Heart right ventricle (tissue), 16 donors: ENCODE measurements at regions not wholly inside any gene's neighbourhood (a gene's known extent, or its start where the extent isn't known, plus 50 kb on each side); places are given as distances from the start of the nearest gene placed in this dataset.

ENCODE experiments used
- ATAC-seq, 8 donors: fragments of 200-7000 bp; cut with Tn5 transposase; one replicate each; pipeline ENCODE4 v1.9.1; 2020; ENCODE audit warnings: mild to moderate bottlenecking in 8 of 8, moderate library complexity in 8 of 8, moderate number of reproducible peaks in 1 of 8
- DNase-seq, 2 donors: peaks; one replicate each; pipeline ENCODE4 v3.0.0-alpha.2; 2020
- H3K27ac ChIP-seq, 10 donors: fragments of 200-600 bp; sonication (generic) in 2 of 10; one replicate each; pipeline versions ENCODE4 v1.5.0 to v1.8.0; 2020 to 2022; ENCODE audit warnings: mild to moderate bottlenecking in 3 of 10
- H3K27me3 ChIP-seq, 7 donors: fragments of 200-600 bp; one replicate each; pipeline ENCODE4 v1.8.0; 2021 to 2022; ENCODE audit warnings: mild to moderate bottlenecking in 2 of 7
- H3K36me3 ChIP-seq, 9 donors: fragments of 200-600 bp; sonication (generic) in 1 of 9; one replicate each; pipeline versions ENCODE4 v1.5.0 to v1.8.0; 2020 to 2022; ENCODE audit warnings: mild to moderate bottlenecking in 2 of 9
- H3K4me1 ChIP-seq, 9 donors: fragments of 200-600 bp; sonication (generic) in 1 of 9; one replicate each; pipeline versions ENCODE4 v1.5.0 to v1.8.0; 2020 to 2022; ENCODE audit warnings: mild to moderate bottlenecking in 4 of 9
- H3K4me3 ChIP-seq, 10 donors: fragments of 200-600 bp; sonication (generic) in 2 of 10; one replicate each; pipeline versions ENCODE4 v1.5.0 to v1.8.0; 2020 to 2022; ENCODE audit warnings: mild to moderate bottlenecking in 7 of 10, moderate library complexity in 2 of 10
- H3K9me3 ChIP-seq, 11 donors: fragments of 200-600 bp in 10 of 11; sonication (generic) in 2 of 11; one replicate each; pipeline versions ENCODE4 v1.5.0 to v1.8.0; 2013 to 2022; ENCODE audit warnings: mild to moderate bottlenecking in 2 of 11, control low read depth in 1 of 11, moderate library complexity in 1 of 11
- WGBS, 2 donors: extraction: QIAGEN DNeasy Blood & Tissue Kit; methylation state at CpG; one replicate each; pipeline ENCODE4 v1.1.7; 2013; ENCODE audit warnings: inconsistent platforms in 1 of 2; 5-methylcytosine and 5-hydroxymethylcytosine counted together
- intact Hi-C, 10 donors: fragments of 100-400 bp; cut with DNase I; formaldehyde crosslinking; loops; one replicate each; pipeline versions ENCODE4 v1.11.1 to v1.14.2; 2022
- TF ChIP-seq, protein P1 (sequence below), 9 donors: fragments of 200-600 bp; sonication (generic) in 2 of 9; IDR thresholded peaks; one replicate each; pipeline versions ENCODE4 v1.5.0 to v1.8.0; 2021 to 2022; ENCODE audit warnings: antibody characterized with exemption in 9 of 9, mild to moderate bottlenecking in 5 of 9, moderate library complexity in 1 of 9
- donor health status: Arrhythmogenic right ventricular cardiomyopathy.
- donor health status: ischemic (EF 13 %, LVEDD 7.1; RV severe dilation, severe dysfunction).
- donor health status: healthy with polysubstance abuse.
- donor health status: DM: no; HTN: yes; CAD: no.
- donor health status: DM: no; HTN: no; CAD: no.
- donor health status: ischemic (EF 25% LVEDD 6.9; RV normal size, moderate dysfunction).
- donor health status: ischemic (EF 25% LVEDD 5.7; RV mildly dilated, moderate dysfunction).
- donor health status: healthy.
- donor health status: DM: yes; HTN: yes; CAD: no.
- donor health status: Ischemic cardiomyopathy.
- donor health status: ischemic (EF 35%, LVEDD 5.7; RV mildly dilated, moderate dysfunction).
- donor health status: nonischemic (EF 11% LVEDD 7.7; RV severe dilation, severe dysfunction).
- donor health status: DM: yes; HTN: yes; CAD: no.
- donor health status: PGD.
- donor health status: ischemic (EF 29% LVEDD 5.4; RV normal size, mild dysfunction).
- donor health status: nonischemic (EF 23%, LVEDD 6.1; RV moderate dilation, normal function).

DNA sequence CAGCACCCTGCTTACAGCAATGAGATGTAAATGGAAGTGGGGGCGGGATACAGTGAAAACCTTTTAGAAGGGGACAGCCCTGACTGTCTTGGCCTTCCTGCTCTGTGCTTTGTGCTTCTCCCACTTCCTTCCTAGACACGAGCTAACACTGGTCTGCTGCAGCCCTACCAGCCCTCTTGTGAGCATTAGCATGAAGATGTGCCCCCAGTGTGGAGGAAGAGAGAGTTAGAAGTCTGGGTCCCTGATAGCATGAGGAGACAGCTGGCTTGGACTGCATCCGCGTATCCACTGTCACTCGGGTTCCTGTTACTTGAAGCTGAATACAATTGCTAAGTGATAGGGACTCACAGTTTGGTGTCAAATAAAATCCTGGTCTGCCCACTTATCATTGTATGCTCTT is 248.1 kb upstream of the SOX5 start:
- no peak overlapping the region for H3K27ac ChIP-seq
- TF ChIP-seq, protein P1, sequence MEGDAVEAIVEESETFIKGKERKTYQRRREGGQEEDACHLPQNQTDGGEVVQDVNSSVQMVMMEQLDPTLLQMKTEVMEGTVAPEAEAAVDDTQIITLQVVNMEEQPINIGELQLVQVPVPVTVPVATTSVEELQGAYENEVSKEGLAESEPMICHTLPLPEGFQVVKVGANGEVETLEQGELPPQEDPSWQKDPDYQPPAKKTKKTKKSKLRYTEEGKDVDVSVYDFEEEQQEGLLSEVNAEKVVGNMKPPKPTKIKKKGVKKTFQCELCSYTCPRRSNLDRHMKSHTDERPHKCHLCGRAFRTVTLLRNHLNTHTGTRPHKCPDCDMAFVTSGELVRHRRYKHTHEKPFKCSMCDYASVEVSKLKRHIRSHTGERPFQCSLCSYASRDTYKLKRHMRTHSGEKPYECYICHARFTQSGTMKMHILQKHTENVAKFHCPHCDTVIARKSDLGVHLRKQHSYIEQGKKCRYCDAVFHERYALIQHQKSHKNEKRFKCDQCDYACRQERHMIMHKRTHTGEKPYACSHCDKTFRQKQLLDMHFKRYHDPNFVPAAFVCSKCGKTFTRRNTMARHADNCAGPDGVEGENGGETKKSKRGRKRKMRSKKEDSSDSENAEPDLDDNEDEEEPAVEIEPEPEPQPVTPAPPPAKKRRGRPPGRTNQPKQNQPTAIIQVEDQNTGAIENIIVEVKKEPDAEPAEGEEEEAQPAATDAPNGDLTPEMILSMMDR (IDR thresholded peaks at IDR 0.05): no peak
- H3K36me3 ChIP-seq: no peaks in the 10 kb centered on the region
- WGBS, 2 donors: 60 to 62% methylated on average over 5 of the region's 5 CpGs
- H3K27me3 ChIP-seq: no peaks in the 10 kb centered on the region
- DNase-seq (no peak), ATAC-seq (no peak)
- H3K9me3 ChIP-seq: no peaks in the 10 kb centered on the region
- intact Hi-C loops: no loop called here
- no peak overlapping the region for H3K4me3 ChIP-seq
- no peaks in the 10 kb centered on the region for H3K4me1 ChIP-seq

DNA sequence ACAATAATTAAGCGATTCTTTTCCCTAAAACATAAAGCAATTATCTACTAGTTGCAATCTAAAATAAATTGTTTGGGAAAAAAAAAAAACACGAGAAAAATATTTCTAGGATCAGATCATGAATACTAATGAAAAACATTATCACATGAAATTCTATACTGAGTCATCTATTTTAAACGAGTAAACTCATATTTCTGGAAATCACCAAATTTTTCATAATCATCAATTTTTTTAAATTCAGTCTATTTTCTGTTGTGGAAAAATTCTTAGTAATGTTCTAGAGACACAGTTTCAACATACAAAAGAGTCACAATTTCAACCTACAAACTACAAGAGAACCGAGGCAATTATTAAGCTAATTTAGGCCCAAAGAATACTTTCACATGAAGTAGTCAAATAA is 245.6 kb upstream of the SOX5 start:
- no peak for ATAC-seq
- TF ChIP-seq, protein P1 (IDR thresholded peaks at IDR 0.05): no peak
- Histone ChIP-seq H3K27ac (no peak overlapping the region), H3K4me3 (no peak overlapping the region), H3K4me1 (no peaks in the 10 kb centered on the region), H3K9me3 (no peaks in the 10 kb centered on the region), H3K36me3 (no peaks in the 10 kb centered on the region), H3K27me3 (no peaks in the 10 kb centered on the region)
- intact Hi-C loops: no loop called here
- WGBS, 2 donors: 90 to 92% methylated on average over 4 of the region's 4 CpGs
- DNase-seq: no peak

DNA sequence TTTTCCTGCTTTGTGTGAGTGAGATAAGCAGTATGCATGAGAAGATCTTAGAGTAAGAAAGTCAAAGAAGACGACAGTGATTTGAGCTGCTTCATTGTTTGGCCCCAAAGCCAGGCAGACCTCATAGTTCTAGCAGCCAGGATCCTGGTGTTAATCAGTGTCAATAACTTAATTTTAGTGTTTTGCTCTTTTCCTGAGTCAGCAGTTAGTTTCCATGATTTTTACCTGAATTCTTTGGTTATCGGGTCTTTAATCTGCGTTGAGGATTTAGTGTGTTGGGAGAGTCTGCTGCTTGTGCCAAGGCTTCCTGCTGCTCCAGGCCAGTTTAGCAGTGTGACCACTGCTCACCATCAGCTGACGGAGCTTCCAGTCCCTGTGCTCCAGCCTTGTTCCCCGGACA is 241.6 kb upstream of the SOX5 start:
- Histone ChIP-seq H3K4me3 (no peak overlapping the region), H3K27ac (no peak overlapping the region), H3K4me1 (no peaks in the 10 kb centered on the region), H3K36me3 (no peaks in the 10 kb centered on the region), H3K27me3 (no peaks in the 10 kb centered on the region), H3K9me3 (peaks cover 0 to 7% (median 0%) of the 10 kb centered on the region in 11 donors)
- ATAC-seq: no peak
- TF ChIP-seq, protein P1 (IDR thresholded peaks at IDR 0.05): no peak
- 82 to 90% methylated on average over 5 of the region's 5 CpGs for WGBS, 2 donors
- no peak for DNase-seq
- intact Hi-C loops: no loop called here

DNA sequence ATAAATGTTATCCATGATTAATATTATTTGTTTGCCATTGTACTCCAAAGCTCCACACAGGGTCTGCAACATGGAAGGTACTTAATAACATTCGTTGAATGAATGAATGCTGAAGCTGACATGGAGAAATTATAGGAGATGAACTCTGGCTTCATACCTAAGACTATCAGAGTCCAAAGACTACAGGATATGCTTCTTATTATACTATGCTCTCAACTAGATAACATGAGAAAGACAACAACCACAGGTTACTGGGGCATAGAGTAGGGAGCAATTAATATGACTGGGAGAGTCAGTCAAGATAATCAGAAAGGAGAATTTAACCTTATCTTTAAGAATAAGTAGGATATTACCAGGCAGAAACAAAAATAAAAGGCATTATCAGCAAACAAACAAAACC is 236.3 kb upstream of the SOX5 start:
- no peak overlapping the region for H3K4me3 ChIP-seq
- no peaks in the 10 kb centered on the region for H3K27me3 ChIP-seq
- TF ChIP-seq, protein P1 (IDR thresholded peaks at IDR 0.05): no peak
- no peak for ATAC-seq
- H3K27ac ChIP-seq: no peak overlapping the region
- no peaks in the 10 kb centered on the region for H3K4me1 ChIP-seq
- DNase-seq: no peak
- WGBS, 2 donors: 91 to 98% methylated on average over 1 of the region's 1 CpG
- intact Hi-C loops: no loop called here
- H3K9me3 ChIP-seq: peaks cover 0 to 7% (median 0%) of the 10 kb centered on the region in 11 donors
- no peaks in the 10 kb centered on the region for H3K36me3 ChIP-seq

DNA sequence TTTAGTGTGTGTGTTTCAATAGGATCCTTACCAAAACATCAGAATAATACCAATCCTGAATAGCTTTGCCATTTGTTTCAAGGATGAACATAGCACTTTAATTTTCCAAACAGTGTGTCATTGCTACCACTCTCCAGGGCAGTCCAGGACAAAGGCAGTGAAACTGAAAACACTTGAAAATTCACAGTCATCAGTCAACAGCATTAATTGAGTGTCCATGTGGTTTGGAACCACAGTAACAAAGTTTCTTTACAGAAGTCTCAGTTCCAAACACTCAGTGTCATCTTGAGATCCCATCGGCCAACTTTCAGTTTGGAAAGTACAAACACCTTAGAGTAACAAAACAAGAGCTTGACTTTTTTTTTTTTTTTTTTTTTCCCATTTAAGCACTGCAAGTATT is 228.4 kb upstream of the SOX5 start:
- Histone ChIP-seq H3K27ac (no peak overlapping the region), H3K4me3 (no peak overlapping the region), H3K27me3 (no peaks in the 10 kb centered on the region), H3K9me3 (no peaks in the 10 kb centered on the region), H3K4me1 (no peaks in the 10 kb centered on the region), H3K36me3 (no peaks in the 10 kb centered on the region)
- ATAC-seq (no peak), DNase-seq (no peak)
- TF ChIP-seq, protein P1 (IDR thresholded peaks at IDR 0.05): no peak
- intact Hi-C loops: no loop called here
- 83 to 87% methylated on average over 1 of the region's 1 CpG for WGBS, 2 donors
